H1 (cell line): ENCODE measurements at regions not wholly inside any gene's neighbourhood (a gene's known extent, or its start where the extent isn't known, plus 50 kb on each side); places are given as distances from the start of the nearest gene placed in this dataset.

Experiments used
- CTCF ChIA-PET: fragments of 300-600 bp; sonication (Branson Sonifier 250); formaldehyde crosslinking; loops from one replicate; lab custom pipeline; 2021; ENCODE audit not compliant: partially characterized antibody; lab: Charles Lee
- POLR2A ChIA-PET: fragments of 300-600 bp; sonication (Branson Sonifier 250); formaldehyde crosslinking; loops from one replicate; lab custom pipeline; 2021; ENCODE audit warnings: inconsistent platforms; ENCODE audit not compliant: partially characterized antibody; lab: Charles Lee
- DNase-seq, 2 experiments: peaks; one replicate each; pipeline versions ENCODE4 v3.0.0 to v3.0.0-alpha.2; 2010 to 2022; ENCODE audit warnings: low spot score in 2 of 2, low read depth in 1 of 2, mixed read lengths in 1 of 2
- FAIRE-seq: peaks from 2 replicates; lab custom pipeline; 2011; peaks lifted over from hg19 to GRCh38; lab: Jason Lieb, UNC
- H2AFZ ChIP-seq: 2 replicates; pipeline ENCODE4 v1.8.1; 2012; ENCODE audit warnings: low read length, inconsistent platforms
- H2AK5ac ChIP-seq: 2 replicates; pipeline ENCODE4 v1.6.1; 2013; ENCODE audit warnings: low read depth, low read length
- H2BK120ac ChIP-seq: replicated peaks from 2 replicates; pipeline ENCODE3; 2013; ENCODE audit warnings: low read depth, low read length, inconsistent platforms
- H2BK12ac ChIP-seq: 2 replicates; pipeline ENCODE4 v1.6.1; 2013; ENCODE audit warnings: low read depth, low read length
- H2BK15ac ChIP-seq: 2 replicates; pipeline ENCODE4 v1.6.1; 2013; ENCODE audit warnings: low read length
- H2BK20ac ChIP-seq: 2 replicates; pipeline ENCODE4 v1.6.1; 2013; ENCODE audit warnings: low read length
- H2BK5ac ChIP-seq: 2 replicates; pipeline ENCODE4 v1.6.1; 2013; ENCODE audit warnings: low read depth, low read length
- H3K14ac ChIP-seq: 2 replicates; pipeline ENCODE4 v1.6.1; 2013; ENCODE audit warnings: inconsistent platforms; ENCODE audit not compliant: insufficient read length
- H3K18ac ChIP-seq: 2 replicates; pipeline ENCODE4 v1.6.1; 2013; ENCODE audit warnings: low read length; ENCODE audit errors: extremely low read depth
- H3K23ac ChIP-seq: 2 replicates; pipeline ENCODE4 v1.6.1; 2013; ENCODE audit warnings: inconsistent platforms; ENCODE audit not compliant: insufficient read length
- H3K23me2 ChIP-seq: 2 replicates; pipeline ENCODE4 v1.6.1; 2013; ENCODE audit warnings: low read depth, low read length
- H3K27ac ChIP-seq: 2 replicates; pipeline ENCODE4 v1.6.1; 2011; ENCODE audit warnings: low read depth, low read length, inconsistent platforms
- H3K27me3 ChIP-seq, 4 experiments: replicated peaks in 1 of 4; 1 replicate in 1 of 4; 2 replicates in 3 of 4; pipeline versions ENCODE4 v1.6.1 to v1.8.1; 2011 to 2013; ENCODE audit warnings: low read length in 3 of 4, mild to moderate bottlenecking in 3 of 4, inconsistent platforms in 2 of 4, mixed read lengths in 2 of 4, moderate library complexity in 1 of 4; ENCODE audit not compliant: control insufficient read depth in 3 of 4, insufficient read depth in 3 of 4; ENCODE audit errors: extremely low read depth in 1 of 4
- H3K36me3 ChIP-seq, 4 experiments: 2 replicates each; pipeline versions ENCODE4 v1.6.1 to v1.8.1; 2011 to 2013; ENCODE audit warnings: mild to moderate bottlenecking in 4 of 4, low read length in 3 of 4, moderate library complexity in 2 of 4, control low read depth in 1 of 4, inconsistent platforms in 1 of 4; ENCODE audit not compliant: insufficient read depth in 4 of 4, control insufficient read depth in 2 of 4
- H3K4ac ChIP-seq: replicated peaks from 2 replicates; pipeline ENCODE3; 2013; ENCODE audit warnings: low read length, low read depth, mixed read lengths, inconsistent platforms; ENCODE audit not compliant: insufficient read length
- H3K4me1 ChIP-seq, 4 experiments: replicated peaks in 1 of 4; 1 replicate in 1 of 4; 2 replicates in 3 of 4; pipeline versions ENCODE4 v1.6.1 to v1.8.1; 2011 to 2013; ENCODE audit warnings: low read length in 3 of 4, inconsistent platforms in 2 of 4, mixed read lengths in 1 of 4; ENCODE audit not compliant: insufficient read depth in 4 of 4, control insufficient read depth in 3 of 4
- H3K4me2 ChIP-seq, 2 experiments: 2 replicates each; pipeline versions ENCODE4 v1.6.1 to v1.8.1; 2011 to 2013; ENCODE audit warnings: low read depth in 2 of 2, low read length in 2 of 2, control low read depth in 1 of 2, inconsistent platforms in 1 of 2, mild to moderate bottlenecking in 1 of 2; ENCODE audit not compliant: insufficient read depth in 1 of 2
- H3K4me3 ChIP-seq, 4 experiments: fragments of 200-600, 300-600 bp in 1 of 4; sonication (generic), shearing (Covaris generic), sonication (Bioruptor Twin) in 1 of 4; 2 replicates each; pipeline versions ENCODE4 v1.5.1 to v1.8.1; 2011 to 2016; ENCODE audit warnings: low read length in 4 of 4, low read depth in 3 of 4, control low read depth in 2 of 4, inconsistent platforms in 2 of 4, mild to moderate bottlenecking in 2 of 4, mixed read lengths in 1 of 4, moderate library complexity in 1 of 4; ENCODE audit not compliant: insufficient read depth in 2 of 4; ENCODE audit errors: extremely low read depth in 1 of 4
- H3K56ac ChIP-seq: replicated peaks from 2 replicates; pipeline ENCODE3; 2013; ENCODE audit warnings: low read depth, mild to moderate bottlenecking, mixed read lengths, low read length, inconsistent platforms; ENCODE audit not compliant: insufficient read length
- H3K79me1 ChIP-seq: 2 replicates; pipeline ENCODE4 v1.6.1; 2013; ENCODE audit warnings: low read depth, low read length, control low read depth
- H3K79me2 ChIP-seq, 2 experiments: 2 replicates each; pipeline versions ENCODE4 v1.6.1 to v1.8.1; 2012 to 2013; ENCODE audit warnings: low read length in 2 of 2, mild to moderate bottlenecking in 2 of 2, inconsistent platforms in 1 of 2; ENCODE audit not compliant: insufficient read depth in 2 of 2, control insufficient read depth in 1 of 2
- H3K9ac ChIP-seq, 4 experiments: replicated peaks in 1 of 4; 1 replicate in 1 of 4; 2 replicates in 3 of 4; pipeline versions ENCODE4 v1.6.1 to v1.8.1; 2011 to 2013; ENCODE audit warnings: low read depth in 3 of 4, low read length in 3 of 4, control low read depth in 2 of 4, mild to moderate bottlenecking in 2 of 4, moderate library complexity in 2 of 4, inconsistent platforms in 1 of 4; ENCODE audit errors: extremely low read depth in 1 of 4
- H3K9me3 ChIP-seq, 2 experiments: 2 replicates each; pipeline versions ENCODE4 v1.6.1 to v1.8.1; 2012 to 2013; ENCODE audit warnings: mild to moderate bottlenecking in 2 of 2, moderate library complexity in 2 of 2, control low read depth in 1 of 2, inconsistent platforms in 1 of 2, low read depth in 1 of 2, low read length in 1 of 2, mixed read lengths in 1 of 2; ENCODE audit not compliant: insufficient read depth in 2 of 2
- H4K20me1 ChIP-seq, 2 experiments: replicated peaks in 1 of 2; 2 replicates each; pipeline versions ENCODE3 to v1.8.1; 2011 to 2013; ENCODE audit warnings: inconsistent platforms in 2 of 2, low read length in 2 of 2, mild to moderate bottlenecking in 1 of 2; ENCODE audit not compliant: insufficient read depth in 2 of 2, control insufficient read depth in 1 of 2
- H4K5ac ChIP-seq: 2 replicates; pipeline ENCODE4 v1.6.1; 2013; ENCODE audit warnings: low read length, low read depth, mixed read lengths, inconsistent platforms; ENCODE audit not compliant: insufficient read length
- H4K8ac ChIP-seq: 2 replicates; pipeline ENCODE4 v1.8.0; 2013; ENCODE audit warnings: mild to moderate bottlenecking, moderate library complexity, low read length, inconsistent platforms; ENCODE audit not compliant: insufficient read depth; ENCODE audit errors: extremely low read depth
- H4K91ac ChIP-seq: replicated peaks from 2 replicates; pipeline ENCODE3; 2013; ENCODE audit warnings: low read length, mixed read lengths, inconsistent platforms; ENCODE audit not compliant: insufficient read length
- SP2 ChIP-seq: IDR thresholded peaks from 2 replicates; pipeline ENCODE4 v1.6.1; 2012; ENCODE audit warnings: mild to moderate bottlenecking, low read length, inconsistent platforms
- TEAD4 ChIP-seq: IDR thresholded peaks from 2 replicates; pipeline ENCODE4 v1.6.1; 2012; ENCODE audit warnings: low read depth, low read length, inconsistent platforms, mixed read lengths
- USF2 ChIP-seq: IDR thresholded peaks from 2 replicates; pipeline ENCODE4 v1.6.1; 2011; ENCODE audit warnings: low read length, improper control_type of control experiment
- WGBS, 2 experiments: shearing (Covaris generic) in 1 of 2; methylation state at CpG; one replicate each; pipeline versions ENCODE4 v1.1.6 to v1.1.7; 2013 to 2015; ENCODE audit warnings: low lambda C conversion rate in 2 of 2, mixed read lengths in 2 of 2, inconsistent platforms in 1 of 2, low coverage in 1 of 2, missing lambda C conversion rate in 1 of 2; ENCODE audit not compliant: insufficient replicate concordance in 2 of 2, insufficient coverage in 1 of 2, insufficient read length in 1 of 2; ENCODE audit errors: extremely low coverage in 1 of 2, missing lambda C conversion rate in 1 of 2; 5-methylcytosine and 5-hydroxymethylcytosine counted together
- TF ChIP-seq, protein P1 (sequence below): IDR thresholded peaks from 2 replicates; pipeline ENCODE4 v1.6.1; 2012; ENCODE audit warnings: low read length, inconsistent platforms

- WGBS, 2 experiments, result 93% methylated on average over 8 of the region's 8 CpGs; no CpG with 5 or more reads in 1 of the 2 experiments
These were observed 133.9 kb upstream of the KCTD3 start for GRCh38 chr1:215433237-215433636.

More at GRCh38 chr1:215433237-215433636, 133.9 kb upstream of the KCTD3 start:
- Histone ChIP-seq H3K4me3 (no peak overlapping the region), H3K9ac (no peak overlapping the region; a peak in 1 of 7 replicates), H3K36me3 (no peaks in the 10 kb centered on the region), H2BK15ac (no peak overlapping the region), H4K20me1 (no peaks in the 10 kb centered on the region), H3K4me2 (no peak overlapping the region), H3K79me2 (no peaks in the 10 kb centered on the region), H2AFZ (peak overlapping the region; percentile 99), H2BK5ac (peak overlapping the region; percentile 47; the same call in 1 of the 2 replicates), H2BK120ac (no peak overlapping the region), H3K23me2 (no peaks in the 10 kb centered on the region), H2BK20ac (0 out of 2 replicates have a peak overlapping the region, but pooled peaks have one; percentile 77), H4K5ac (no peak overlapping the region), H3K4ac (no peak overlapping the region), H3K18ac (no peak overlapping the region), H2BK12ac (no peak overlapping the region), H3K79me1 (no peaks in the 10 kb centered on the region), H3K27ac (no peak overlapping the region), H2AK5ac (no peak overlapping the region), H3K27me3 (no peaks in the 10 kb centered on the region), H3K23ac (no peak overlapping the region), H4K91ac (no peak overlapping the region), H3K9me3 (no peaks in the 10 kb centered on the region), H3K56ac (no peak overlapping the region), H3K14ac (no peak overlapping the region), H4K8ac (no peak overlapping the region), H3K4me1 (peaks cover 0 to 3% (median 1%) of the 10 kb centered on the region in 4 experiments; a peak in 2 of 7 replicates)
- CTCF ChIA-PET, result interaction anchor here (0.7 to 0.8 kb wide), 2 partner anchors 11 to 43 kb away, joined by 3 to 5 read pairs; no protein-coding TSS in a partner anchor
- TF ChIP-seq SP2 (no peak), TEAD4 (no peak), USF2 (no peak)
- TF ChIP-seq, protein P1, sequence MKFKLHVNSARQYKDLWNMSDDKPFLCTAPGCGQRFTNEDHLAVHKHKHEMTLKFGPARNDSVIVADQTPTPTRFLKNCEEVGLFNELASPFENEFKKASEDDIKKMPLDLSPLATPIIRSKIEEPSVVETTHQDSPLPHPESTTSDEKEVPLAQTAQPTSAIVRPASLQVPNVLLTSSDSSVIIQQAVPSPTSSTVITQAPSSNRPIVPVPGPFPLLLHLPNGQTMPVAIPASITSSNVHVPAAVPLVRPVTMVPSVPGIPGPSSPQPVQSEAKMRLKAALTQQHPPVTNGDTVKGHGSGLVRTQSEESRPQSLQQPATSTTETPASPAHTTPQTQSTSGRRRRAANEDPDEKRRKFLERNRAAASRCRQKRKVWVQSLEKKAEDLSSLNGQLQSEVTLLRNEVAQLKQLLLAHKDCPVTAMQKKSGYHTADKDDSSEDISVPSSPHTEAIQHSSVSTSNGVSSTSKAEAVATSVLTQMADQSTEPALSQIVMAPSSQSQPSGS, result no peak
- POLR2A ChIA-PET, result no interaction called here
- FAIRE-seq (no peak), DNase-seq (no peak)
